GM19452 (cell line): ENCODE measurements at regions not wholly inside any gene's neighbourhood (a gene's known extent, or its start where the extent isn't known, plus 50 kb on each side); places are given as distances from the start of the nearest gene placed in this dataset.
A peak's percentile ranks its signal among the peaks of the same experiment; 100 is the strongest.

Experiments used
- ATAC-seq: cut with Tn5 transposase; IDR thresholded peaks from one replicate; pipeline ENCODE4 v1.9.1; 2021; ENCODE audit not compliant: unreplicated experiment

GRCh38 chr12:68447797-68448260 lies 115.7 kb upstream of the MDM1 start:
- ATAC-seq = no peak

GRCh38 chr12:68449196-68449595 lies 117.0 kb upstream of the MDM1 start:
- ATAC-seq = no peak

- no peak for ATAC-seq
Measured at GRCh38 chr12:68450947-68451260, 118.7 kb upstream of the MDM1 start.

GRCh38 chr12:68451261-68452077 lies 119.3 kb upstream of the MDM1 start:
- ATAC-seq = peak; percentile 68

GRCh38 chr12:68452078-68452715 lies 120.0 kb upstream of the MDM1 start:
- ATAC-seq = no peak

GRCh38 chr12:68453278-68453677 lies 121.1 kb upstream of the MDM1 start:
- no peak for ATAC-seq

GRCh38 chr12:68453876-68454275 lies 121.7 kb upstream of the MDM1 start:
- ATAC-seq = no peak

- no peak for ATAC-seq
Measured at GRCh38 chr12:68454892-68455291, 122.7 kb upstream of the MDM1 start.

- ATAC-seq = no peak
Measured at GRCh38 chr12:68455691-68456345, 123.7 kb upstream of the MDM1 start.

- ATAC-seq = no peak
Measured at GRCh38 chr12:68458866-68459265, 126.7 kb upstream of the MDM1 start.

GRCh38 chr12:68460236-68460635 lies 128.1 kb upstream of the MDM1 start:
- ATAC-seq = no peak

- no peak for ATAC-seq
Measured at GRCh38 chr12:68461645-68462044, 129.5 kb upstream of the MDM1 start.

- ATAC-seq = no peak
Measured at GRCh38 chr12:68462803-68463202, 130.6 kb upstream of the MDM1 start.

GRCh38 chr12:68465227-68465626 lies 133.1 kb upstream of the MDM1 start:
- no peak for ATAC-seq

- ATAC-seq = no peak
Measured at GRCh38 chr12:68467514-68467913, 135.4 kb upstream of the MDM1 start.

GRCh38 chr12:68468036-68468435 lies 135.9 kb upstream of the MDM1 start:
- no peak for ATAC-seq

- no peak for ATAC-seq
Measured at GRCh38 chr12:68469113-68469512, 137.0 kb upstream of the MDM1 start.

- ATAC-seq = no peak
Measured at GRCh38 chr12:68470664-68471328, 138.6 kb upstream of the MDM1 start.

GRCh38 chr12:68474467-68475204 lies 136.1 kb upstream of the RAP1B start:
- ATAC-seq = no peak

- no peak for ATAC-seq
Measured at GRCh38 chr12:68476794-68477193, 133.9 kb upstream of the RAP1B start.

GRCh38 chr12:68477261-68477772 lies 133.4 kb upstream of the RAP1B start:
- no peak for ATAC-seq
